ENCODE measurements at regions not wholly inside any gene's neighbourhood (a gene's known extent, or its start where the extent isn't known, plus 50 kb on each side); places are given as distances from the start of the nearest gene placed in this dataset.

DNA sequence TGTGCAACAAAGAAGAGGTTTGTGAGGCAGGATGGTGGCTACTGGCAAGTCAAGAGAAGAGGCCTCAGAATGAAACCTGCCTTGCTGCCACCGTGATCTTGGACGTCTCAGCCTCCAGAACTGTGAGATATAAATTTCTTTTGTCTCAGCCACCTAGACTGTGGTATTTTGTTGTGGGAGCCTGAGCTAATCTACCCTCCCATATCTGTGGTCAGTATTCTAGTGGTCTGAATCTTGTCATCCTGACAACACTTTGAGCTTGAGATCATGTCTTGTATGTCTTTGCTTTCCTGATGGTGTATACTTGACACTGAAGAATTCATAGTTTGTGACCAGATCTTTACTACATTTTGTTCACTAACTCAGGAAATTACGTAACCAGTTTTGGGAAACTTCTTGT lies 240.6 kb upstream of the GOLIM4 start:
- TF ChIP-seq CTCF (optimal IDR thresholded peaks at IDR 0.05 in 1 of 3, IDR thresholded peaks at IDR 0.05 in 1 of 3, conservative IDR thresholded peaks at IDR 0.05 in 1 of 3; ENCODE audit: extremely low read depth in 1 of 3, insufficient read depth in 2 of 3, low read length in 3 of 3) = no peak
- no peak for TF ChIP-seq EZH2 (IDR thresholded peaks at IDR 0.05; ENCODE audit: low read length)

All from keratinocyte (primary cell).